ENCODE measurements at regions not wholly inside any gene's neighbourhood (a gene's known extent, or its start where the extent isn't known, plus 50 kb on each side); places are given as distances from the start of the nearest gene placed in this dataset.

DNA sequence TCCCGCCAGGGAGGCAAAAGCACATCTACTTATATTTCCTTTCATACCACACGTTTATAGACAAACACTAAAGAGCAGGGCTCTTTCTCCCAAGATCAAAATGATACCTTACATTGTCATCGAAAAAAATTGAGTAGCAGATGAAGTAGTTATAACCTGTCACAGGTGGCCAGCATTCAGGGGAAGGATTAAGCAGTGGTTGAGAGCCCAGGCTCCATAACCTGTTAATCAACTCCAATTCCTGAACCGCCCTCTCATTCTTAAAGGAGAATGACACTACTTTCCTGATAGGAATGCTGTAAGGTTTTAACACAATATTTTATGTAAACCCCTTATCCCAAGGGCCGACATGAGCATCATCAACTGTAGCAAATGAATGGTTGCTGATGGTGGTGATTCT is 268.9 kb upstream of the KCNIP4 start:
- no peak for DNase-seq

DNA sequence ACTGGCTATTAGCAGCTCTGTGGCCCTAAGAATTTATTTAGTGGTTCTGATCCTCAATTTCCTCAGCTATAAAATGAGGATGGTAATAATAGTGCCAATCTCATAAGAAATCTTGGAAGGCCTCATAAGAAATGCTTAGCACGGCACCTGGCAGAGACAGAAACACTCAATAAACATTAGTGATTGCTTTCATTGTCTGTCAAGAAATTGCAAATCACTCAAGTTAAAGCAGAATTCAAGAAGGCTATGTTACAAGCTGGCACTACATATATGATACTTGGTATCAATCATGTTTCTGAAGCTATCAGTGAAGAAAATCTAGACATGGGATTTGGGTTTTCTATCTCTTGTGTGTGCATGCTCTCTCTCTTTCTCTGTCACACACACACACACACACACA is 267.7 kb upstream of the KCNIP4 start:
- DNase-seq = no peak

DNA sequence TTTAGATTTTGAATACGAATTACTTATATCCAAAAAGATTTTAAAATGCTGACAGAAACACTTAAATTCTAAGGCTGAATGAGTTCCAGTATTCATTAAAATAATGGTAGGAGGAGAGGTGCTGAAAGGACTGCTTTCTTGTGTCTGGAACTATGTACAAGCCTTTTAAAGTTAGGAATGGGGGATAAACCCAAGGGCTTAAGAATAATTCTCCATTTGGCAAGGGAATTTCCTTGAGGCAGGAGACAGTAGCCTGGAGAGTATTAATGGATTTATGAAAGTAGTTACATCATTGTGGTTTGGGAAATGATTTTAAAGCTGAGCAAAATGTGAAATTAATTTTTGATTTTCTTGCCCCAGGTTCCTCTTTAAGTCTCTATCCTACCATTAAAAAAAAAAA is 266.5 kb upstream of the KCNIP4 start:
- no peak for DNase-seq

DNA sequence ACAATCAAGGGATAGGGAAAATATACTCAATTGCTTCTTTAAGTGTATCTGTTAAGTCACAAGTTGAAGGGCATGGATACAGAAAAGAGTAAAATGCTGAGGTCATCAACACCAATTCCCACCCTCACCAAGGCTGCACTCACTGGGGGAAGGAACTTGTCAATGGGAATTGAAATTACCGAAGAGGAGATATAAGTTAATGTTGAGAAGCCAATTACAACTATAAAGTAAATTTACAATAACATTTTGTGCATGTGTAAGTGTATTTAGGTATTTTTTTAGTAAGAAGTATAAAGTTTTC is 255.1 kb upstream of the KCNIP4 start:
- DNase-seq = no peak

DNA sequence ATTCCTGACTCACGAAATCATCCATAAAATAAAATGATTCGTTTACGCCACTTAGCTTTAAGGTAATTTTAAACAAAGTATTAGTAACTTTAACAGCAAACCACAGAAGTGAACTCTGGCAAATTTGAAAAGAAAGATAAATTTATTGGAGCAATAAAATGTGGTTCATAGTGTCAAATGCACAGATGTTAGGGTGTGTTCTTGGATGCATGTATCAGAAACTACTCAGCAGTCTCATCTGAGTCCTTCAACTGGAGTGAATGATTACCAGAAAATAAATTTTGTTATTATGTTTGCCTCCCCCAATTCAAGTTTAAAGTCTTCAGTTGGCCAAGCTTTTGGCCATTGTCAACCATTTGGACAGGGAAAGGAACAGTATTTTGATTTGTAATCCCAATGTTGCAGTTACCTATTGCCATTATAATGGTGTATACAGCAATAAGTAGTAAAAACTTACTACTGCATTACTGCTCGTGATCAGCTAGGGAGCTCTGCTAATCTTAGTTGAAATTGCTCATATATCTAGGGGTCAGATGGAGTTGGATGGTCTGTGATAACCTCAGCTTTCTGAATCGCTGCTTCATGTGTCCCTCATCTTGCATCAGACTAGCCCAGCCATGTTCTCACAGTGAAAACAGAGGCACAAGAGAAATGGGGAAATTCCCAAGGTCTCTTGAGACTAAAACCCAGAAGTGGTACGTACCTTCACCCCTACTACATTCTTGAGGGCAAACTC is 254.6 kb upstream of the KCNIP4 start:
- no peak for DNase-seq

DNA sequence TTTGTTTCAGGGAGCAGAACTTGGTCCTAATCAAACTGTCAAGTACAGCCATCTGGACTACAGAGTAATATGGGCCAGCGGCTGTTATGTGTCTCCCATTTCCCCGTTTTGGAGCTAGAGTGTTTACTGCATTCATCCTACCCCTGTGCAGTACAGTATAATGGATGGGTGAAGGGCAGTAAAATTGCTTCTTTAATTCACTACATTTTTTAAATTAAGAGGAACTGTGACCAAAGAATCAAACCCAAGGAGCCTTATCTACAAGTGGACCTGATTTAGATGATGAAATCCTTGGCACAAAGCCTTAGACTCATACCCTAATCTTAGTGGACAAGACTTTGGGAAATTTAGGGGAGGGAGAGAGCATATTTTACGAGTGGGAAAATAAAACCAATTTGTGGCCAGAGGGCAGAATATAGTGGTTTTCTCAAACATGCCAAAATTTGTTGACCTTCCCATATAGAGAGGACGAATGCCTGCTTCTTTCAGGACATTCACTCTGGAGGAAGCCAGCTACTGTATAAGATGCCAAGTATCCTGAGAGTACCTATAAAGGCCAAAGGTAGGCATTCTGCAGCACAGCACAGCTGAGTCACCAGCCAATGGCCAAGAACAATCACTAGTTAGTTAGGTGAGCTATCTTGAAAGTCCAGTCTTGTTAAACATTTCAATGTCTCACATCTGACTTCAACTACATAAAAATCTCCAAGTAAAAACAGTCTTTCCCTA is 253.8 kb upstream of the KCNIP4 start:
- no peak for DNase-seq

DNA sequence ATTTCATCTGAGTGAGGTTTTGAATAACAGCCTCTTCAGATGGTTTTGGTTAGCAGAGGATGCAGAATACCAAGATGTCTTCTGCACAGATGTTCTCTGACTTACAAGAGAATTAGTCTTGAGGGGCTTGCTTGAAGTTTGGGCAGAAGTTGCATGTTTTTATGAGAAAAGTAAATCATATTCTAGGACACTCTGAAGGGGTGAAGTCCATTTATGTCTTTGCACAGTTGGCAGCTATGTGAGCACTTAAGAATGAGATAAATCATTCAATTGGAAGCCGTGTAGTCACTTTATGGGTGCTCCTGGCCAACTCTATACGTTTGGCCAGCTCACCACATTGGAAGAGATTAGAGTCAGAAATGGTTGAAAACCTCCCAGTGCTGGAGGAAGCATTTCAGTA is 252.7 kb upstream of the KCNIP4 start:
- DNase-seq = no peak

DNA sequence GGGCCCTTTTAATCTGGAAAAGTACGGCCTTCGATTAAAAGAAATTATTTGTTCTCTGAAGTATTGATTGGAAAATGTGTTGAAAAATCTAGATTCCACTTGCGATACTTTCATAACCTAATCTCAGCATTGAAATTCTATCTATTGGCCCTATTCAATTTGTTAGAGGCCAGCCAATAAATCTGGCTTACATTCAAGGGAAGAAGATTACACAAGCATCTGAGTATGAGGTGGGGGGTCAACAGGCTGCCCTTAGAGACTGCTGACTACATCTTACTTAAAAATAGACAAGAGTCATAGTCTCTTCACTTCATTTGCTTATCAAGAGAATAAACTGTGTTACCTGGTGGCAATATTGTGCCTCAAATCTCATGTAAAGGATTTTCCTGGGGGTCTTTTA is 248.0 kb upstream of the KCNIP4 start:
- DNase-seq = no peak

DNA sequence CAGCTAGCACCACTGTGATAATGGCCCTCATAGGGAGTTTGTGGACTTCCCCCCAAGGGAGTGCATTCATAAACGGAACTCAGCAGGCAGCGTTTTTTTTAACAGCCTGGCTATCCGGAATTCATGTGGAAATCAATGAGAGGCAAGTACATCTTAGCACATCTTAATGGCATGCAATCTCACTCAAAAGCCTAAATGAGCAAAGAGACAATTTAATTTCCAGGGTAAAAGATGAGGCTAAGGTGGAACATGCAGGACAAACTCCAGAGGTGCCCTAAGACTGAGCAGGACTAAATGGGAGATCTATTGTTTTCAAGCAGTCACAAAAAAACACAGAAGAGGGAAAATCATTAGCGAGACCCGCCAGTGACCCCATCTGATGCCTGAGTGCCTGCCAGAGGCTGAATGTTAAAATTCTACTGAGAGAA is 243.5 kb upstream of the KCNIP4 start:
- no peak for DNase-seq

DNA sequence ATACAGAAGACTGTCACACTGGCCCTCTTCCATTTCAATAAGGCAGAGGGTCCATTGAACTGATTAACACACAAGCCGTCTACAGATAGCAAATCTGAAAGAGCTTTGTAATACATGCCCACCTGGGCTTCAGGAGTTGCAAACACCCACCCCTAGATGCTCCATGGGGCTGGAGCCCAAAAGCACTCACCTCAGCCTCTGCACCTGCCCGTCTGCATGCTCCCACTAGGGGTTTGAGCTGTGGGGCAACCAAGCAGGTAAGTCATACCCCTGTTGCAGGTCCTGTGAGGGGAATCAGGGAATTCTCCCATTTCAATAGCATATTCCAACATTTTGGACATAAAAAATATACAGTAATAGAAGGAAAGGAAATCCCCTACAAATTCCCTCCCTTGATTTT is 243.0 kb upstream of the KCNIP4 start:
- DNase-seq = no peak

DNA sequence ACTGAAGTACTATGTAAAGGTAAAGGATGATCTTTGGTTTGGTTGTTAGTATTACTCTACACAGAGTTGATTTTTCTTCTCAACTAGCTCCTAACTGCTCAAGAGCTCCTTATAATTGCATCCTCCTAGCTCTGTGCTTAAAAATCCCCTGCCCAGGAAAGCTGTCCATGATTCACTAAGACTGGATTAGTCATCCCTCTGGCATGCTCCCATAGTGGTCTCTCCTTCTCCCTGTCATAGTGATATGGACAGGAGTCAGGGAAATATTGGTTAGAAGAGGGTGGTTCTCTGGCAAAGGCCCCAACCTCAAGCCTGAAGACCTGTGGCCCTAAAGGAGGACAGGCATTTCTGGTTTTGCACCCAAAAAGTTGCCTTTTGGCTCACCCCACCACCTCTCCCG is 242.3 kb upstream of the KCNIP4 start:
- no peak for DNase-seq

DNA sequence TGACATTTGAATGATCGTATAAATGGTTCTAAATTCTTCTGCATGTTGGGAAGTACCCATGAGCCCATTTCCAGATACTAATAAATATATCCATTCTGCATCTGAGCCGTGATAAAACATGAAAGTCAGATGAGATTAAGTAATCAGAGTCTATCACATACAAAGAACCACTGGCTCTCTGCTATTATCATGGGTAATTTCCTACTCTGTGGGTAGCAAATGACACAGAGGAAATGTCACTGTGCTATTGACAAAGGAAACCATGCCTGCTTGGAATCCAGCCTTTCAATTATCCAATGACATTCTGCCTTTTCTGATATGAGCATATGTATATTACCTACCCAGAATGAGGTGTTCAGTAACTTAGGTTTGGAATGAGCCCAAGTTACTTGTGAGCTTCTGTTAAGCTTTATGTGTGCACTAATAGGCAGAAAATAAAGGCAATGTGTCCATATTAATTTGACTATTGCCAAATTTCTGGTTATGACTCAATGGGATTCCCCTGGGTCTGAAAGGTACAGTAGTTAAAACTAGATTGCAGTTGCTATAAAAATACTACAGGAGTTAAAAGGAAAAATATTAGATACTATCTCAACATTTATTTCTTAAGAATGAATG is 238.7 kb upstream of the KCNIP4 start:
- DNase-seq = no peak

DNA sequence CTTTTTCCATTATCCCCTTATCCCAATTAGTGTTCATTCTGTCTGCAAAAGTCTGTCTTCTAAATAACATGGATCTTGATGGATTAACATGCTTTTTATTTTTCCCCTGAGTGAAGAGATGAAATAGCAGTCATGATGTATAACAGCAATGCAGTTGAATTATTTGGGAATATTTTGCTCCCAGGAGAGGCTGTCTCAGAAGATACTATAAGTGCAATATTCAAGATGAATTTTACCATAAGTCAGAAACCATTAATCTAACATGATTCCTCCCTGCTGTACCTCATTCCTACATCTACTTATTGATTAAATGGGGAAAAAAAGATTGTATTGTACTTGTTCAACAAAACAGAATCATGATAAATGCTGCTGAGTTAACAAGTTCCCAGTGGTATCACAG is 233.2 kb upstream of the KCNIP4 start:
- no peak for DNase-seq

DNA sequence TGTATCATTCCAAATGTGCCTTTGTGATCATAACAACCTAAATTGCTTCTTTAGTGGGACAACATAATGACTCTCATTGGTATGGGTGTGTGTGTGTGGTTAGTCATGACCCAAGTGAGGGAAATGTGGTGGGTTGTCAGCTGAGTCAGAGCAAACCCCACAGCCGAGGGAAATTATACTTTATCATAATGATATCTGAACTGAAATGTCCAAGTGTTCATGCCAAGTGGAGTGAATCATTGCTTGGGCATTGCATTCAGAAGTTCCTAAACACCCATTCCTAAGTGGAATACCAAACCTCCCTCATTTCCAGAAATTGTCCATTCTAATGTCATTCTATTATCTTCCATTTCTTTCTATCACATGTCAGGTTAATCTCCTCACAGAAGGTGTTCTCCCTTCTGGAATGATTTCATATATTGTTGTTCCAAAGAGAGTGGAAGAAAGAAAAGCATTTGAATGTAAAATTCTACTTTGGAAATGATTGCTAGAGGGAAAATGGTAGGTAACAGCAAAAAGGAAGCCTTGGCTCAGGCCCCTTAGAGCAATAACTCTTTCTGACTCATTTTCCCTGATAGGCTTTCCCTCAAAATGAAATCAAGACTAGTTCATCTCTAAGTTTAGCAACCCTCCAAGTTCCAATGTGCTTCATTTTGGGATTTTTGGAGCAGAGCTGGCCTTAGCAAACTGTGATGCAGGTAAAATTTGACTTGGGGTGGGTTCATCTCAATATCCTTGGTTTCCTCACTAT is 230.7 kb upstream of the KCNIP4 start:
- no peak for DNase-seq

DNA sequence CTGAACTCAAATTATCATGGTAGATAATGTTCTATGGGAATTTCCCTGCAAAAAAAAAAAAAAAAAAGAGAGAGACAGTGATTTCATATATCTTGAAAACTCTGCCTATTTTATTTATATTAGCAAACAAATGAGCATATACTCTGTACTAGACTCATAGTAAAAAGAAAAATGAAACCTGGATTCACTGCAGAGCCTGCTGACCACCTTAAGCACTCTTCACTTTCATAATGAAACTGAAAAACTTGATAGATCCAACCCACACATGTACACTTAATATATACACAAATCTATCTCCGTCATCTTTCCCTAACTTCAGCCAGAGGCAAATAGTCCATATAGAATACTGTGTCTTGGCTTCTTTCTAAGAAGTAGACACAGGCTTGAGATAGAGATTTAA is 226.1 kb upstream of the KCNIP4 start:
- no peak for DNase-seq

DNA sequence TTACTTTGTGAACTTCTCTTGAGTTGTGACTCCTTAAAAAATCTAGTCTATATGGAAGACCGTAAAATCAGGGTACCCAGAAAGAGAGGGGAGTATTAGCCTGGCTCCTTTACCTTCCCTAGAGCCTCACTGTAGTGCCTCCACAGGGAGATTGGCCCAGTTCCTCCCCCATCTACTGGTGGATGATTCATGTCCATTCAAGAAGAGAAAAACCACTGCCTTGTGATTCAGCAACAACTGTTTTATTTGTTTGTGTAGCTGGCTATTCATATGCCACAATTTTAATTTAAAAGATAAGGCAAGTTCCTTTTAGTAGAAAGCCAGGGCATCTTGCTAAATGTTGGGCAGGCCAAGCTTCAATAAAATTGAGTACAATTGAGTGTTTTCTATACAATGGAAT is 221.8 kb upstream of the KCNIP4 start:
- no peak for DNase-seq

DNA sequence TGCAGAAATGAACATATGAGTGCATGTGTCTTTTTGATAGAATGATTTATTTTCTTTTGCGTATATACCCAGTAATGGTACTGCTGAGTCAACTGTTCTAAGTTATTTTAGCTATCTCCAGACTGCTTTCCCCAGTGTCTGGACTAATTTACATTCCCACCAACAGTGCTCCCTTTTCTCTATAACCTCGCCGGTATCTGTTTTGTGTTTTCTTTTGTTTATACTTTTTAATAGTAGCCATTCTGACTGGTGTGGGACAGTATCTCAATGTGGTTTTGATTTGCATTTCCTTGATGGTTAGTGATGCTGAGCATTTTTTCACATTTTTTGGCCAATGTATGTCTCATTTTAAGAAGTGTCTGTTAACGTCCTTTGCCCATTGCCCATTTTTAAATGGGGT is 218.6 kb upstream of the KCNIP4 start:
- DNase-seq = no peak

DNA sequence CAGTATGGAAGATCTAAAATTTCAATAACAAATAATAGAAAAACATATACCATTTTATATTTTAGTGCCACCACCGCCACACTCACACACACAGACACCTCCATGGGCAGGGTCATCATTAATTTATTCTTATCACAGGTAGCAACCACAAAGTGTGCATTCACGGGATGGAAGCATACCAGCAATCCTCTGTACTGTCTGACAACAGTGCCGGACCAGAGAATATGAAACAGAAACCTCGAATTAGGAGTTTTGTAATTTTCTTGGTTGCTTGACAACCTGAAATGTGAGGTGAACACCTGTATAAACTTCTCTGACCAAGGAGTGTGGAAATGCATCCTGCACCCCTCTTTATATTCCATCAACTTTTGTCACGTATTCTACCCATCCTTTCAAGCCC is 213.9 kb upstream of the KCNIP4 start:
- no peak for DNase-seq

DNA sequence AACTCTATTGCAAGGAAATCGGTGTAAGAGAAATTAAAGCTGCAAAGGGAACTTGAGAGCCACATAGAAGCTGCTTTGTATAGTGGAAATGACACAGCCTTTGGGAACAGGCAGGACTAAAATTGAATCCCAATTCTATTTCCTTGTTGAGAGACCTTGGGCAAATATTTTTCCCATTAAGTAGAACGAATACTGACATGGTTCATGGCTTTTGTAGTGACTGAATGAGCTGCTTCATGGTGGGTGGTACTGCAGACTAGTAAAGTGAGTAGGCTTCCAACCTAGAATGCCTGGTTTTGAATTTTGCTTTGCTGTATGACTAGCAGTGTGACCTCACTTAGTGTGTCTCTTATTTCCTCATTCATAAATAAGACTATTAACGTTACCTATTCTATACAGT is 182.2 kb upstream of the KCNIP4 start:
- DNase-seq = no peak

DNA sequence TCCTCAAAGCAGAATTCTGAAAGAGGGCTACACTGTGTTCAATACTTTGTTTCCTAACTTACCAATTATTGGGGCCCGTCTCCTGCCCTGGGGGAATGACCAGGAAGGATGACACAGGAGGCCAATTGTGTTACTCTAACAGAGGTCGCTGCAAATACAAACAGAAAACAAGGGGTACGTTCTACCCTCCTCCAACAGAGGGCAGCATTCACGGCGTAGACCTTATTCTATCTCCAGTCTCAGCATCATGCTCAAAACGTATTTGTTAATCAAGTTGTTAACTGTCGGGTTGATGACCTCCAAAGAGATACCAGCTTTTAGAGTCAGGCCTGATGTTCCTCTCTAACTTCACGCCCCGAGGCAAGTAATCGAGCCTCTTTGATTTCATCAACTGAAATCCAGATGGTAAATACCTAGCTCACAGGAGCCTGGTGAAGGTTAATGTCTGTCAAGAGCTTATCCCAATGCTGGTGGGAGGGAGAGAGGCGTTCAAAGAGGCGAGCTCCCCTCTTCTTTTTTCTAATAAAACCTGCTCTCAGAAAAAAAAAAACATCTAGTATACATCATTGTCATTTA is 181.0 kb upstream of the KCNIP4 start:
- no peak for DNase-seq

DNA sequence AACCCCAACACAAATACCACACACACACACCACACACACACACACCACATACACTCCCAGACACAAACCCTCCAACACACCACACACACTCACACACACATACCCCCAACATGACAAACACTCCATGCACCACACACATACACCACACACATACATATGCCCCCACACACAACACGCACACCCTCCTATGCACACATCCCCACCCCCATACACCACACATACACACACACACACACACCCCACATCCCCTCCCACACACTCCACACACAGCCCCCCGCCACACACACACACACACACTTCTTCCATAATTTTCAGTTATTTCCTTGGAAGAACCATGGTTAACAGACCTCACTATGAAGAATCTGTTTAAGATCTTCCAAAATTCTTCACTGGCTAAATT is 173.5 kb upstream of the KCNIP4 start:
- DNase-seq = no peak

DNA sequence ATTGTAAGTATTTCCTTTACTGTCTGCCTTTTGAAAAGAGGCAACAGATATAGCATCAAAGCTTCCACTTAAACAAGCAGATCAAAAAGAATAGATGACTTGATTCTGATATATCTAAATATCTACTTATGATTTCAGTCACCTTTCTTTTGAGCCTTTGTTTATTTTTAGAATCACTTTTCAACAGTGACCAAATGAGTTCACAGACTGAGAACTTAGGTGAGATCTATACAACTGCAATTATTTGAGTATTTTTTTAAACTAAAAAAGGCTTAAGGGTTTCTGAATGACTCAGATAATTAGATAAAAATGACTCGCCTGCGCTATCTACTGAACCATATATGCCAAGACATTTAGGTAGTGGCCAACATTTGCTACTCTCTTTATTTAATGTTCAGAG is 166.7 kb upstream of the KCNIP4 start:
- no peak for DNase-seq

DNA sequence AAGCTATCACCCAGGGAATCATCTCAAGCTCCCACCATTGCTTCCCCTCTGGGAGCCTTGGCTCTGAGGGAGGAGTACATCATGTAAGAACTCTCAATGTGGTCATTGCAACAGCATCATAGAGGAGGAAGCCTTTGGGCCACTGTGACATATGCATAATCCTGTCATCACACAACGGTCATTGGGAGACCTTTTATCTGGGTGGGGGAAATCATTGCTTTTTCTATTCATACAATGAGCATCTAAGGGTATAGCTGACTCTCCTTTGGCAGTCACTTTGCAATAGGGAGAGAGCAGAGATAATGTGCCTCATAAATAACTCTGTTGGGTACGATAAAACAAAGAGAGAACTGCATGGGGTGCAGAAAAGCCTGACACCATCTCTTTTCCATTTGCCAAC is 155.2 kb upstream of the KCNIP4 start:
- no peak for DNase-seq

DNA sequence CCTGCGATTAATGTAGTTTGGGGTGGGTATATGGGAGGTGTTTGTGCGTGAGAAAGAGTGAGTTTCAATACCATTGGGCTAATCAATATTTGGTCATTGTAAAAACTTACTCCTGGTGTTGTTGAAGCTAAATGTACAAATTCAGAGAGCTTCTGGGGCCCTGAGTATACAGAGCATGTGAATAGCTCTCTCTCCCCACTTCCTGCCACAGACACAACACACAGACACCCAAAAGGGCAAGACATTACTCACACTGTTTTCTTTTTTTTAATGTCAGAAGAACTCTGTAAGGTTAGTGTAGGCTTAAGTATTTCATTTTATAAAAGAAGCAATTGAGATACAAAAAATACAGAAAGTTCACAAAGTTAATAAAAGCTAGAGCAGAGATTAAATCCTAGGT is 151.3 kb upstream of the KCNIP4 start:
- DNase-seq = no peak

Measured in activated CD8-positive, alpha-beta memory T cell treated with anti-CD3 and anti-CD28 coated beads, Interleukin-2, amount 50 U/mL, for 48 hours (primary cell).